T-helper 22 cell (primary cell): ENCODE measurements at regions not wholly inside any gene's neighbourhood (a gene's known extent, or its start where the extent isn't known, plus 50 kb on each side); places are given as distances from the start of the nearest gene placed in this dataset.
"Not testable (repeated sequence)": the region's sequence is repeated elsewhere in the genome, so short reads cannot be mapped to it uniquely, and the experiment has no call there.

ENCODE experiments used
- DNase-seq: peaks from one replicate; pipeline ENCODE4 v3.0.0-alpha.2; 2020; ENCODE audit warnings: low read depth

DNA sequence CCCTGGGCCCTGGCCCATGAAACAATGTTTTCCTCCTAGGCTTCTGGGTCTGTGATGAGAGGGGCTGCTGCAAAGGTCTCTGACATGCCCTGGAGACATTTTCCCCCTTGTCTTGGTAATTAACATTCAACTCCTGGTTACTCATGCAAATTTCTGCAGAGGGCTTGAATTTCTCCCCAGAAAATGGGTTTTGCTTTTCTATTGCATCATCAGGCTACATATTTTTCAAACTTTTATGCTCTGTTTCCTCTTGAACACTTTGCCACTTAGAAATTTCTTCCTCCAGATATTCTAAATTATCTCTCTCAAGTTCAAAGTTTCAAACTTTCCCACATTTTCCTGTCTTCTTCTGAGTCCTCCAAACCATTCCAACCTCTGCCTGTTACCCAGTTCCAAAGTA, 98.2 kb upstream of the TCF21 start:
- not testable (repeated sequence) for DNase-seq

- not testable (repeated sequence) for DNase-seq
Measured at GRCh38 chr6:133795051-133795450, 93.9 kb upstream of the TCF21 start.

DNA sequence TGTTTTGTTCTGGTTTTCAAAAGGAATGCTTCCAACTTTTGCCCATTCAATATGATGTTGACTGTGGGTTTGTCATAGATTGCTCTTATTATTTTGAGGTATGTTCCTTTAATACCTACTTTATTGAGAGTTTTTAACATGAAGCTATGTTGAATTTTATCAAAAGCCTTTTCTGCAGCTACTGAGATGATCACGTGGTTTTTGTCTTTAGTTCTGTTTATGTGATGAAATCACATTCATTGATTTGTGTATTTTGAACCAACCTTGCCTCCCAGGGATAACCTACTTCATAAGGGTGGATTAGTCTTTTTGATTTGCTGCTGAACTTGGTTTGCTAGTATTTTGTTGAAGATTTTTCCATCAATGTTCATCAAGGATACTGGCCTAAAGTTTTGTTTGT, 92.7 kb upstream of the TCF21 start:
- DNase-seq: no peak

GRCh38 chr6:133799043-133799442, 89.9 kb upstream of the TCF21 start:
- no peak for DNase-seq

DNA sequence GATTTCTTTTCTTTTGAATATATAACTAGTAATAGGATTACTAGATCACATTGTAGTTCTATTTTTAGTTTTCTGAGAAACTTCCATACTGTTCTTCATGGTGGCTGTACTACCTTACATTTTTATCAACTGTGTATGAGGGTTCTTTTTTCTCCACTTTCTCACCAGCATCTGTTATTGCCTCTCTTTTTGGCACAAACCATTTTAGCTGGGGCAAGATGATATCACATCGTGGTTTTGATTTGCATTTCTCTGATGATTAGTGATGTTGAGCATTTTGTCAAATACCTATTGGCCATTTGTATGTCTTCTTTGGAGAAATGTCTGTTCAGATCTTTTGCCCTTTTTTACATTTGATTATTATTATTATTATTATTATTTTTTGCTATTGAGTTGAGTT, 86.1 kb upstream of the TCF21 start:
- no peak for DNase-seq

DNA sequence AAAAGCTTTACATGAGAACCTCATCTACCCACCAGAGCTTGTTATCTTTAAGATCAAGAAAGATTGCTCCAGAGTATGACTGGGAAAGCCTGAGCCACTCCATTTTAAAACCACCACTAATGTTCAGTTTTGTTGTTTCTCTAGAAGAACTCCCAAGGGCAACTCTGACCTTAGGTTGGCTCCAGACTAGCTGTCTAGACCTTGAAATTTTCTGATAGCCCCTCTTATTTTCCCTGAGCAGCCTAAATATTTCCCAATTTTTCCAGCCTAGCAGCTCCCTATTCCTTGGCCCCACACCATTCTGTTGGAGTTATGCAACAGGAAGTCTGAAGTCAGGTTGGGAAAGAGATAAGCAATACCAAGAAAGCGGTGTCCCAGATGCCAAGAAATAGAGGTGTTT, 84.6 kb upstream of the TCF21 start:
- no peak for DNase-seq

DNA sequence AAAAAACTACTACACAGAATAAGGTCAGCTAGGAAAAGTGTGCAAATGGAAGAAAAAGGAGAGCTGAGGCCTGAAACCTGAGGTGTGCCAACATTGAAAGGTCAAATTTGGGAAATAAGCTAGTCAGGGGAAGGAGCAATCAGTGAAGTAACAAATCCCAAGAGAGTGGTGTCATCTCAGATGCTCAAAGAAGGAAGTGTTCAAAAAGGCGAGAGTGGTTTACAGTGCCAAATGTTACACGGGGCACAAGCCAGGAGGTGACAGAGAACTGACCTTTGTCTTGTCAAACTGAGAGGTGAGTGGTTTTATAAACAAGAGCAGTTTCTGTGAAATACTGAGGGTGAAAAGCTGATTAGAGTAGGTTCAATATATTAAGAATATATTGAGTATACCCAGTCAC, 83.0 kb upstream of the TCF21 start:
- no peak for DNase-seq

- no peak for DNase-seq
Measured at GRCh38 chr6:133806382-133807140, 82.4 kb upstream of the TCF21 start.

DNA sequence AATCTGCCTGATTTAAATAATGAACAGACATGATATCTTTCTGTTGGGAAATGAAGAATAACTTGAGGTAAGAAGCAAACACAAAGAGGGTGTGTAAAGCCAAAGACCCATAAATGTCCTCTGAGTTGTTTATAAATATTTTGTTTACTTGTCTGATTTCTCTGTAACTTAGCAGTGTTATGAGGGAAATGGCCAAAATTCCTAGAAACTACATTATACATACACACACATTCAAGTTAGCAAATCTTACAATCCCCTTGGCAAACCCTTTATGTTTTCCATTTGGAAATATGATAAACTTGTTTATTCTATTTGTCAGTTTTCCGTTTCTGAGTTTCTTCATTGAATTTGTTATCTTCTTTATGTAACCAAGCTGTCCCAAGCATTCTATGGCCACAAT, 81.4 kb upstream of the TCF21 start:
- DNase-seq: no peak

GRCh38 chr6:133809406-133809805, 79.5 kb upstream of the TCF21 start:
- DNase-seq: no peak

- DNase-seq: no peak
Measured at GRCh38 chr6:133811557-133811956, 77.4 kb upstream of the TCF21 start.

DNA sequence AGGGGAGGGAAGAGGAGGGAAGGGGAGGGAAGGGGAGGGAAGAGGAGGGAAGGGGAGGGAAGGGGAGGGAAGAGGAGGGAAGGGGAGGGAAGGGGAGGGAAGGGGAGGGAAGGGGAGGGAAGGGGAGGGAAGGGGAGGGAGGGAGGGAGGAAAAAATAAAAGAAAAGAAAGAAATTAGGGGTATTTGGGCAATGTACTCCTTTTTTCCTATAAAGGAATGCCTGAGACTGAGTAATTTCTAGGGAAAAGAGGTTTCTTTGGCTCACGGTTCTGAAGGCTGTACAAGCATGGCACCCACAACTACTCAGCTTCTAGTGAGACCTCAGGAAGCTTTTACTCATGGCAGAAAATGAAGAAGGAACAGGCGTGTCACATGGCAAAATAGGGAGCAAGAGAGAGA, 76.5 kb upstream of the TCF21 start:
- DNase-seq: not testable (repeated sequence)

- DNase-seq: no peak
Measured at GRCh38 chr6:133814238-133814637, 74.7 kb upstream of the TCF21 start.

DNA sequence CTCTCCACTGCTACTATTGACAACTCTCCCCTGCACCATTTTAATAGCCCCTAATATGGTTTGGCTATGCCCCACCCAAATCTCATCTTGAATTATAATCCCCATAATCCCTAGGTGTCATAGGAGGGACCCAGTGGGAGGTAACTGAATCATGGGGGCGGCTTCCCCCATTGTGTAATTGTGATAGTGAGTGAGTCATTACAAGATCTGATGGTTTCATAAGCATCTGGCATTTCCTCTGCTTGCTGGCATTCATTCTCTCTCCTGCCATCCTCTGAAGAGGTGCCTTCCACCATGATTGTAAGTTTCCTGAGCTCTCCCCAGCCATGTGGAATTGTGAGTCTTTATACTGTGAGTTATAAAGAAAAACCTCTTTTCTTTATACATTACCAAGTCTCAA, 74.1 kb upstream of the TCF21 start:
- no peak for DNase-seq

DNA sequence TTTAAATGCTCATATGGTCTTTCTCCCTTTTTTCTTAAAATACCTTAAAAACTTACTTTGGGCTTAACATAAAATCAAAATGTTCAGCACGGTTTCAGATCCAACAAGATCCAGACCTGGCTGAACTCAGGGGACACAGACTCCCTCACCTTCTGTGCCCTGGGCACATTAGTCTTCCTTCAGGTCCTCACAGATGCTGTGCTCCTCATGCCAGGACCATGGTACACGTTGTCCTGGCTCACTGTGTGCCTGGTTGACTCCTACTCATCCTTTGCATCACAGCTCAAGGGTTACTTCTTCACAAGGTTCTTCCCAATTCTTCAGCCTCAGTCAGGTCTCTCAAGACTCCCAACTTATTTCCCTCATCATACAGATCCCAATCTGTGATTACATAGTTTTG, 73.6 kb upstream of the TCF21 start:
- no peak for DNase-seq

GRCh38 chr6:133816171-133816570, 72.7 kb upstream of the TCF21 start:
- no peak for DNase-seq

GRCh38 chr6:133817460-133818047, 71.4 kb upstream of the TCF21 start:
- DNase-seq: no peak

DNA sequence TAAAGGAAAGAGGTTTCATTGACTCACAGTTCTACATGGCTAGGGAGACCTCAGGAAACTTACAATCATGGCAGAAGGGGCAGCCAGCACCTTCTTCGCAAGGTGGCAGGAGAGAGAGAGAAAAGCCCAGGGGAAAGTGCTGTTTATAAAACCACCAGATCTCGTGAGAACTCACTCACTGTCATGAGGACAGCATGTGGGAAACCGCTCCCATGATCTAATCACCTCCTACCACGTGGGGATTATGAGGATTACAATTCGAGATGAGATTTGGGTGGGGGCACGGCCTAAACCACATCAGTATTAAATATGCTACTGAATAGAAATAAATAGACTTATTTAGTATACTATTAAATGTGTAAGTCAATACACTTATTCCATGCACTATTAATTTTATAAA, 70.6 kb upstream of the TCF21 start:
- no peak for DNase-seq

DNA sequence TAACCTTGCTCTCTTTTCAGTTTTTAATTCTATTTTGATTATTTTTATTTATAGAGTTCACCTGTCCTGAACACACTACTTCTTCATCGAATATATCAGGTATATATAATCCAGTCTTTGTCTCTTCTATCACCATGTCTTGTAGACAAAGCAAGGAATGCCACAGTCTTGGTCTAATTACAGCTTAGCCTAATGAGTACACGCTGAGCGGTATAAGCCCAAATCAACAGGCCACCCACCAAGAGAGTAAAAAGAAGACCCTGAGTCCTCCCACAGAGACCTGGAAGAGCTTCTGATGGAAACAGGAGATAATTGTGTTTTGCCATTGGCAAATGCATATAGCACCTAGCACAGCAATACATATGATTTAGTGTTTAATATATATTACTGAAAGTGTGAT, 68.7 kb upstream of the TCF21 start:
- no peak for DNase-seq

- no peak for DNase-seq
Measured at GRCh38 chr6:133827766-133828165, 61.1 kb upstream of the TCF21 start.

GRCh38 chr6:133833949-133834359, 55.0 kb upstream of the TCF21 start:
- no peak for DNase-seq

GRCh38 chr6:133834472-133835170, 54.3 kb upstream of the TCF21 start:
- DNase-seq: no peak

GRCh38 chr6:133835901-133836300, 53.0 kb upstream of the TCF21 start:
- no peak for DNase-seq
